GM21515 (cell line): ENCODE measurements at regions not wholly inside any gene's neighbourhood (a gene's known extent, or its start where the extent isn't known, plus 50 kb on each side); places are given as distances from the start of the nearest gene placed in this dataset.
A peak's percentile ranks its signal among the peaks of the same experiment; 100 is the strongest.
"Not testable (repeated sequence)": the region's sequence is repeated elsewhere in the genome, so short reads cannot be mapped to it uniquely, and the experiment has no call there.

Experiments
- ATAC-seq: cut with Tn5 transposase; IDR thresholded peaks from one replicate; pipeline ENCODE4 v1.9.1; 2021; ENCODE audit not compliant: unreplicated experiment

DNA sequence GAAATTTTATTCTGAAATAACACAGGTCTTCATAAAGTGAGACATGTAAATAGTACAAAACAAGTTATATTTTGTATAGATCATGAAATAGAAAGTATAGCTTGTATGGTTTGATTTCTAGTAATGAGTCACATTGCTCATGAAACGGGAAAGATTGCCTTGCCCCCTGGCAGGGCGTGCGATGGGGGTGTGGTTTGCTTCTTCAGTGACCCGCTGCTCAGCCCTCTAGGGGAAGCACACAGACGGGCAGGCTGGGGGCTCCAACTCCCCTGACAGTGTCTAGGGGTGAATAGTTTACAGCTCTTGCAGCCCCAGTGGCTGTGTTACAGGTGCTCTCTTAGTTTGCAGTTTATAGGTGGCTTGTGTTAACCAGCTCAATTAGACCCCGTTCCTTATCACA lies 170.5 kb upstream of the RGS17 start:
- ATAC-seq = no peak

DNA sequence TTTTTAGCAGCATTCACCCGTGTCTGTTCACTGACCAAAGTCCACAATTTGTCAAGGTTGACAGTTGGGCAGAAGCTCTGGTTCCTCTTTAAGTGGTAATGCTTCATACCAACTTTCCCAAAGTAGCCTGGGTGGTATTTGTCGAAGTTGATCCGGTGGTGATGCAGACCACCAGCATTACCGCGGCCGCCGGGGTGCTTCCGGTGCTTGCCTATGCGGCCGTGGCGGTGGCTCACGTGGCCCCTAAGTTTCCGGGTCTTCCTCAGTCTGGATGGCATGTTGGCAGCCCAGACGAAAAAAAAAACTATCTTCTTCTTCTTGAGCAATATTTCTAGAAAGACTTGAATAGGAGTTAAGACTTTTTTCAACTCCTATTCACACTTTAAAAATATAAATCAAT lies 151.4 kb upstream of the RGS17 start:
- not testable (repeated sequence) for ATAC-seq

DNA sequence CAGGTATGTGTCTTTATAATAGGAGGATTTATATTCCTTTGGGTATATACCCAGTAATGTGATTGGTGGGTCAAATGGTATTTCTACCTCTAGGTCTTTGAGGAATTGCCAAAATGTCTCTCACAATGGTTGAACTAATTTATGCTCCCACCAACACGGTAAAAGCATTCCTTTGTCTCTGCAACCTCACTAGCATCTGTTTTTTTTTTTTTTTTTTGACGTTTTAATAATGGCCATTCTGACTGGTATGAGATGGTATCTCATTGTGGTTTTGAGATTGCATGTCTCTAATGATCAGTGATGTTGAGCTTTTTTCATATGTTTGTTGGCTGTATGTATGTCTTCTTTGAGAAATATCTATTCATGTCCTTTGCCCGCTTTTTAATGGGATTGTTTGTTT lies 144.9 kb upstream of the RGS17 start:
- ATAC-seq = no peak

GRCh38 chr6:153272201-153272980 lies 141.3 kb upstream of the RGS17 start:
- ATAC-seq = no peak

GRCh38 chr6:153263489-153263888 lies 132.4 kb upstream of the RGS17 start:
- no peak for ATAC-seq

DNA sequence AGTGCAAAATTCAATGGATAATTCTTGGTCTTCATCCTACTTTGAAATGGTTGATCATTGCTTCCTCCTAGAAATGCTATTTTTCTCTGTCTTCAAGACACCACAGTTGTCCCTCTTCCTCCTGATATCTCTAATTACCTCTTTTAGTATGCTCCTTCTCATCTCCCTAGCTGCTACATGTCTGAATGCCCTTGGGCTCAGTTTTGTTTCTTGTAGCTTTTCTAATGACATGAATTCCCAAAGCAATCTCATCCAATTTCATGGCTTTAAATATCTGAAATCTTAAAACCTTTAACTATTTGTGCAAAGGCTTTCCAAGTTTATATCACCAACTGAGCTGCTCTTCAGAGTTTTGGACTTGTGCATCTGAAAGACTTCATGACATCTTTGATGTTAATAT lies 120.2 kb upstream of the RGS17 start:
- ATAC-seq = no peak

GRCh38 chr6:153237670-153238069 lies 106.6 kb upstream of the RGS17 start:
- no peak for ATAC-seq

- ATAC-seq = no peak
Observed at GRCh38 chr6:153231048-153231646, 100.1 kb upstream of the RGS17 start.

DNA sequence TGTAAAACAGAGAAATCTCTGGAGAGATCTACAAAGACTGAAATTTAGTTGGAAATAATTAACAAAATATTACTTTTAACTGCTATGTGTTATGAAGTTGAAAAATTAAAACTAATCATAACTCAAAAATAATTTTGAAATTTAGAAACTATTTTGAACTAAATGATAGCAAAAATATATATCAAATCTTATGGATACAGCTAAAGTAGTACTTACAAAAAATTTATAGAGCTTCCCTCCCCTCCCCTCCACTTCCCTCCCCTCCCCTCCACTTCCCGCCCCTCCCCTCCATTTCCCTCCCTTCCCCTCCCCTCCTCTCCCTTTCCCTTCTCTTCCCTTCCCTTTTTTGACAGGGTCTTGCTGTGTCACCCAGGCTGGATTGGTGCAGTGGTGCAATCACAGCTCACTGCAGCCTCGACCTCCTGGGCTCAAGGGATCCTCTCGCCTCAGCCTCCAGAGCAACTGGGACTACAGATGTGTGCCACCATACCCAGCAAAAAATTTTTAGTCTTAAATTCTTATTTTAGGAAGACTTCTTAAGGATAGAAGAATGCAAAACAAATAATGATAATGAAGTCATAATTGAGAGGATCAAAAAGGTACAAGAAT lies 87.2 kb upstream of the RGS17 start:
- ATAC-seq = no peak

DNA sequence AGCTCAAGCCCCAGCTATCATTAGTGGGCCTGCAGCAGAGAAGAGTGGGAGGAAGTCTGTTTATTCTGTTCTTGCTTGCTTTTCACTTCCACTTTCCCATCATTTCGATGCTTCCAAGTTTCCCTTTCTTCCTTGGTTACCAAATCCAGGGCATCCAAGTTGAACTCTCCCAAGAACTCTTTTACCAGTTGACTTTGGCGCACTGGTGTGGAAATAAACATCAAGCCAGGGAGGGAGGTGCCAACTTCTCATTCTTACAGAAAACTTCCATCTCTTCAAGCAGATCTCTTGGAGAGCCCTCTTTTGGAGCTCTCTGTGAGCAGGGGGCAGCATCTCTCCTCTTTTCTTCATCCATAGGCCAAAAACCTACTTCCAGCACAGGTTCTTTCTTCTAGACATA lies 85.7 kb upstream of the RGS17 start:
- ATAC-seq = no peak

DNA sequence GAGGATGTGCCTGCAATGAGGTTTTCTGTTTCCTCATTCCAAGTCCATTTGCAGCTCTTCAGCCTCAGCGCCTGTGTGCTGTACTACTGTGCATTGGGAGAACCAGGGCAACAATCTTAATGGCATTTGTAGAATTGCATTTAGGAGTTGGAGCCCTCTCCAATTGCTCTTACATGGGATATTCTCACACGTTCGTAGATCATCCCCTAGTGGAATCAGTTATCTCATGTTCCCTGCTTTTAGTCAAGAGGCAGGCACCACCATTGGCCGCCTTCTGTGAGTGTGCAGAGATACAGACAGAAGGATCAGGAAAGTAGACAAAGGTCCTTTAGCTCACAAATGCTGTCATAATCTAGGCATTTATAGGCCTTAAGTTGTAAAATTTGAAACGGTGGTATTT lies 84.2 kb upstream of the RGS17 start:
- no peak for ATAC-seq

- no peak for ATAC-seq
Observed at GRCh38 chr6:153214436-153214835, 83.4 kb upstream of the RGS17 start.

DNA sequence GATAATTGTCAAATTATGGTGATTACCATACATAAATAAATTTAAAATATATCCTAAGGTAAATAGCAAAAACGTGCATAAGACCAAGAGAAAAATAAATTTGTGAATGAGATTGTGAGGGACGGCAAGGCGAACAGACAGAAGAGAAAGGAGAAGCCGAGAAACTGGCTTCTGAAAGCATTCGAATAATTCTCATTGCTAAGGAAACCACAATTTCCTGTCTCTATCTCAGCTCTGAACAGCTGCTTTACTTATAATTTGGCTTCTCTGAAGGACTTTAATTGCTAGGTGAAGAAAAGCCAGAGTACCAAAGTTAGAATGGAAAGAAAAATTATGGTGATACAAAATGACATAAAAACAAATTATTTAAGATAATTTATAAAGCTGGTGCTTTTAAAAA lies 79.0 kb upstream of the RGS17 start:
- peak; percentile 85 for ATAC-seq

DNA sequence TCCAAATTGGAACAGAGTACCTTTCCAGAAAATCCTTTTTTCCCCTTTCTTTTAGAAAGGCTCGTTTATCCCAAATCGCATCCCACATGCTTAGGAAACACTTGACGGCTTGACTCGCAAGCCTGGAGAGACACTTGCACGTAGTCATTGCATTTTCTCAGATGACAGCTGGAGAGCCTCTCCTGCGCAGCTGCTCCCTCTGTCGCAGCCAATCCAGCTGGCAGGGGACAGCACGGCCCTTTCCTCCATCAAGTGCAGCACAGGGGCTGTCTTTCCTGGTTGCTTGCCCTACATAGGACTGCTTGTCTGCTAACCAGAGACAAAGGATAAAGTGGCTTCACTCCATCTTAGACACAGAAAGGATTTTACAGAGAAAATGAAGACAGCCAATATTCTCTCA lies 77.6 kb upstream of the RGS17 start:
- ATAC-seq = no peak

DNA sequence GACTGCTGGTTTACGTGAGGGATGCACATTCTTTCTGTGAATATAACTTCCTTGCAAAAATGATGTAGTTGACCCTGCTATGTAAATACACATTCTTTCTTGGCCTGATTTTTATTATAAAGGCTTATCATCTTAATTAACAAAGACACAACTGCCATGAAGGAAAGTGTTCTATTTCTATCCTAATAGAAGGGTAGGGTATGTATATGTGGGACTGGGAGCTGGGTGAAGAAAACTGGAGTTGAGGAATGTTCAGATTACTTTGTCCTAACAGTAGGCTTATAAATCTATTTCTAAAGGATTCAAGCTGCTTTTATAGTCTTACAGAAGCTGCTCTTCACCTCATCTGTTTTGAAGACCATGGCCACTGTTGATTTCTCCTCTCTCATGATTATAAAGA lies 76.5 kb upstream of the RGS17 start:
- no peak for ATAC-seq

DNA sequence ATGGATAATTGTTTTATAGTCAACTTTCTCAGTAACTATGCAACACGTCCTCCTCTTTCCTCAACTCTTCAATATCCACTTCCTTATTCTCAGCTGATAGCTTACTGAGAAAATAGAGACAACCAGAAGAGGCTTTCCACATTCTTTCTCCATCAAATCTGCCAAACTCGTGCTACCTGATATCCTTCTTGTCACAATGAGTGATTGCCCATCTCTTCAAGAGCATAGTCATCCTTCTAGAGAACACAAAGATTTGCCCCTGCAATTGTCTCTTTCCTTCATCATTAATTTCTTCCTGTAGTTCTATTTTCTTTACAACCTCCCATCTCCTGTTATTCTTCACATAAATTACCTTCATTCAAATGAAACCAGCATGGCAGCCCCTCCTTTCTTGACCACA lies 75.9 kb upstream of the RGS17 start:
- ATAC-seq = no peak

- no peak for ATAC-seq
Observed at GRCh38 chr6:153192943-153193885, 62.1 kb upstream of the RGS17 start.

DNA sequence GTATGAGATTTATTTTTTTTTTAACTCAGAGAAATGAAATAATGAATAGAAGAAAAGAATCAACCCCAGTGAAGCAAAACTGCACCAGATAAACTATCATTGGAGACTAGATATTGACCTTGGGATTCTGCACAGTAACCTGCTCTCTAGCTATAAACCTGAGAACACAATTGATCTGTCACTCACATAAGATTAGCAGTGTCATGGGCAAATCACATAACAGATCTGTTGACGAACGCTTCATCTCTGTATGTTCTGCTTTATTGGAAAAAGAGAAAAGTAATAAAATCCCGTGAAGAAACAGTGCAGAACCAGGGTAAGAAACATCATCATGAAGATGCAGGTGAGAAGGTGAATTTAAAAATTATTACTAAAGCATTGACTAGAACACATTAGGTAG lies 52.8 kb upstream of the RGS17 start:
- no peak for ATAC-seq
